GM12872 (cell line): ENCODE measurements at regions not wholly inside any gene's neighbourhood (a gene's known extent, or its start where the extent isn't known, plus 50 kb on each side); places are given as distances from the start of the nearest gene placed in this dataset.

Experiments used
- TF ChIP-seq, protein P1 (sequence below): IDR thresholded peaks from 3 replicates; pipeline ENCODE4 v1.5.1; 2011; ENCODE audit warnings: low read depth, mild to moderate bottlenecking, low read length, moderate library complexity; ENCODE audit not compliant: insufficient read depth

DNA sequence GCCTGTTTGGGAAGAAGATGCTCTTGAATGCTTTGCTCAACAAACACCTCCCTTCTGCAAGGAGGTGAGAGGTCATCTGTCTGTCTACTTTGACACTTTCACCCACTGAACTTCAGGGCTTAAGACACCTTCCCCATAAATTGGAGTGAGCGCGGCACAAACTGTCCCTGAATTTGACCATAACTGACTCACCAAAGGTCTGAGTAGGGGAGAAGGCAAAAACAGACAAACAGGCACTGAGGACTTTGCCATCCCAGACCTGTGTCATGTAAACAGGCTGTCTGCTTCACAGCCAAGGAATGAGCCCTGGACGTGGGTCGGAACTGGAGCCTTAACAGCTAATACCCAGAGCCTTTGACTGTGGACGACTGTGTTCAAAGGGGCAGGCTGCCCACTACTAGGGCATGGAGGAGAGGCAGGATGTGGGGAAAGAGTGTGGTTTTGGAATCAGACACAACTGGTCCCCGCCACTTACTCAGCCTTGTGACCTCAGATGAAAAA lies 320.9 kb upstream of the KLF4 start:
- TF ChIP-seq, protein P1, sequence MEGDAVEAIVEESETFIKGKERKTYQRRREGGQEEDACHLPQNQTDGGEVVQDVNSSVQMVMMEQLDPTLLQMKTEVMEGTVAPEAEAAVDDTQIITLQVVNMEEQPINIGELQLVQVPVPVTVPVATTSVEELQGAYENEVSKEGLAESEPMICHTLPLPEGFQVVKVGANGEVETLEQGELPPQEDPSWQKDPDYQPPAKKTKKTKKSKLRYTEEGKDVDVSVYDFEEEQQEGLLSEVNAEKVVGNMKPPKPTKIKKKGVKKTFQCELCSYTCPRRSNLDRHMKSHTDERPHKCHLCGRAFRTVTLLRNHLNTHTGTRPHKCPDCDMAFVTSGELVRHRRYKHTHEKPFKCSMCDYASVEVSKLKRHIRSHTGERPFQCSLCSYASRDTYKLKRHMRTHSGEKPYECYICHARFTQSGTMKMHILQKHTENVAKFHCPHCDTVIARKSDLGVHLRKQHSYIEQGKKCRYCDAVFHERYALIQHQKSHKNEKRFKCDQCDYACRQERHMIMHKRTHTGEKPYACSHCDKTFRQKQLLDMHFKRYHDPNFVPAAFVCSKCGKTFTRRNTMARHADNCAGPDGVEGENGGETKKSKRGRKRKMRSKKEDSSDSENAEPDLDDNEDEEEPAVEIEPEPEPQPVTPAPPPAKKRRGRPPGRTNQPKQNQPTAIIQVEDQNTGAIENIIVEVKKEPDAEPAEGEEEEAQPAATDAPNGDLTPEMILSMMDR = no peak

GRCh38 chr9:107809871-107810460 lies 320.4 kb upstream of the KLF4 start:
- TF ChIP-seq, protein P1 = no peak

GRCh38 chr9:107807183-107807582 lies 317.6 kb upstream of the KLF4 start:
- TF ChIP-seq, protein P1 = no peak

GRCh38 chr9:107805201-107805600 lies 315.6 kb upstream of the KLF4 start:
- TF ChIP-seq, protein P1 = no peak

DNA sequence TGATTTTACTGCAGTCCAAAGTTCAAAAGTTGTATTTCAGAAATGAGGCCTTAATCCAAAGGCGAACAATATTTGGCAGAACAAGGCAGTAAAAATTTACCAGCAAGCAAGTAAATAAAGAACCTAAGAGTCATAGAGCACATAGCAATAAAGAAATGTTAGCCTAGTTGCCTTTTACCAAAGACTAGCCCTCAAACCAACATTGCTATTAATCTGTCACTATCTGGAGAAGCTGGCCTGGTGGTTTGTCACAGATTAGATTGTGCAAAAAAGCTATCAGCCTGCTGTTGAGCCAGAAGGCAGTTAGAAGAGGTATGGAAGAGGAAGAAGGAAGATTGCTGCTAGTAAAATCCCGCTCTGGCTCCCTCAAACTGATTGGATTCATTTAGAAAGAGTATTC lies 304.7 kb upstream of the KLF4 start:
- TF ChIP-seq, protein P1 = no peak

GRCh38 chr9:107793541-107793940 lies 304.0 kb upstream of the KLF4 start:
- TF ChIP-seq, protein P1 = no peak

DNA sequence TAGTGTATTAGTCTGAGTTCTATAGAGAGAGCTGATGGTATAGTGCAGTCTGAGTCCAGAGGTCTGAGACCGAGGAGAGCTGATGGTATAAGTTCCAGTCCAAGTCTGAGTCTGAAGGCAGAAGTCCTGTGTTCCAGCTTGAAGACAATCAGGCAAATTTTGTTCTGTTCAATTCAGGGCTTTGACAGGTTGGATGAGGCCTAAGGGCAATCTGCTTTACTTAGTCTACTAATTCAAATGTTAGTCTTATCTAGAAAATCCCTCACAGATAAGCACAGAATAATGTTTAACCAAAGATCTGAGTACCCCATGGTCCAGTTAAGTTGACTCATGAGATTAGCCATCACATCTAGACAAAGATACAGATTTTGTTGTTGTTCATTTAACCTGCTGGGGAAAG lies 303.0 kb upstream of the KLF4 start:
- TF ChIP-seq, protein P1 = no peak
